ENCODE measurements at regions not wholly inside any gene's neighbourhood (a gene's known extent, or its start where the extent isn't known, plus 50 kb on each side); places are given as distances from the start of the nearest gene placed in this dataset.

- H3K9me3 ChIP-seq (ENCODE audit: low read depth) = no peaks in the 10 kb centered on the region
- H3K4me3 ChIP-seq = no peak overlapping the region
- no peak overlapping the region for H3K27ac ChIP-seq
- no peaks in the 10 kb centered on the region for H3K36me3 ChIP-seq
- peak in 1 of 2 donors; percentile 27 for DNase-seq (ENCODE audit: low read depth in 1 of 2, low spot score in 1 of 2)
- H3K27me3 ChIP-seq = no peaks in the 10 kb centered on the region
- TF ChIP-seq CTCF (IDR thresholded peaks at IDR 0.05; ENCODE audit: low read depth, low read length) = no peak
- peaks cover 9% of the 10 kb centered on the region for H3K4me1 ChIP-seq (ENCODE audit: low read depth)
These were observed 96.0 kb downstream of the ACKR3 start for GRCh38 chr2:236665572-236666118.

GRCh38 chr2:236666646-236667204, 97.1 kb downstream of the ACKR3 start:
- no peak for DNase-seq (ENCODE audit: low read depth in 1 of 2, low spot score in 1 of 2)
- Histone ChIP-seq H3K36me3 (no peaks in the 10 kb centered on the region), H3K4me3 (no peak overlapping the region), H3K4me1 (ENCODE audit: low read depth) (peaks cover 9% of the 10 kb centered on the region), H3K27me3 (no peaks in the 10 kb centered on the region), H3K9me3 (ENCODE audit: low read depth) (no peaks in the 10 kb centered on the region), H3K27ac (no peak overlapping the region)
- no peak for TF ChIP-seq CTCF (IDR thresholded peaks at IDR 0.05; ENCODE audit: low read depth, low read length)

- no peaks in the 10 kb centered on the region for H3K9me3 ChIP-seq (ENCODE audit: low read depth)
- H3K36me3 ChIP-seq = no peaks in the 10 kb centered on the region
- H3K27me3 ChIP-seq = no peaks in the 10 kb centered on the region
- DNase-seq (ENCODE audit: low read depth in 1 of 2, low spot score in 1 of 2) = no peak
- no peak for TF ChIP-seq CTCF (IDR thresholded peaks at IDR 0.05; ENCODE audit: low read depth, low read length)
- no peak overlapping the region for H3K4me3 ChIP-seq
- no peak overlapping the region for H3K27ac ChIP-seq
- peaks cover 9% of the 10 kb centered on the region for H3K4me1 ChIP-seq (ENCODE audit: low read depth)
These were observed 97.9 kb downstream of the ACKR3 start for GRCh38 chr2:236667526-236667925.

- H3K27me3 ChIP-seq = no peaks in the 10 kb centered on the region
- H3K4me1 ChIP-seq (ENCODE audit: low read depth) = peaks cover 9% of the 10 kb centered on the region
- no peaks in the 10 kb centered on the region for H3K36me3 ChIP-seq
- TF ChIP-seq CTCF (IDR thresholded peaks at IDR 0.05; ENCODE audit: low read depth, low read length) = no peak
- no peak for DNase-seq (ENCODE audit: low read depth in 1 of 2, low spot score in 1 of 2)
- H3K27ac ChIP-seq = no peak overlapping the region
- H3K4me3 ChIP-seq = no peak overlapping the region
- no peaks in the 10 kb centered on the region for H3K9me3 ChIP-seq (ENCODE audit: low read depth)
These were observed 98.9 kb downstream of the ACKR3 start for GRCh38 chr2:236668531-236668969.

GRCh38 chr2:236670235-236670620, 100.6 kb downstream of the ACKR3 start:
- H3K27ac ChIP-seq = no peak overlapping the region
- H3K9me3 ChIP-seq (ENCODE audit: low read depth) = no peaks in the 10 kb centered on the region
- no peaks in the 10 kb centered on the region for H3K27me3 ChIP-seq
- peaks cover 9% of the 10 kb centered on the region for H3K4me1 ChIP-seq (ENCODE audit: low read depth)
- DNase-seq (ENCODE audit: low read depth in 1 of 2, low spot score in 1 of 2) = no peak
- no peak overlapping the region for H3K4me3 ChIP-seq
- no peaks in the 10 kb centered on the region for H3K36me3 ChIP-seq
- TF ChIP-seq CTCF (IDR thresholded peaks at IDR 0.05; ENCODE audit: low read depth, low read length) = no peak
